Endothelial cell of umbilical vein (primary cell): ENCODE measurements at regions not wholly inside any gene's neighbourhood (a gene's known extent, or its start where the extent isn't known, plus 50 kb on each side); places are given as distances from the start of the nearest gene placed in this dataset.

Experiments used
- BruUV-seq: library from RNA; stranded (reverse); fragments of 400-500 nt; replicated peaks from 2 replicates; lab custom pipeline; 2021; lab: Mats Ljungman, UMichigan
- CTCF ChIA-PET: fragments of 300-600, 350-600 bp; sonication (Branson Sonifier 250); formaldehyde crosslinking; loops from one replicate; lab custom pipeline; 2021; ENCODE audit warnings: antibody characterized with exemption, inconsistent platforms; lab: Charles Lee
- POLR2A ChIA-PET: fragments of 300-600, 350-600 bp; sonication (Branson Sonifier 250); formaldehyde crosslinking; loops from one replicate; lab custom pipeline; 2021; ENCODE audit warnings: antibody characterized with exemption, inconsistent platforms; lab: Charles Lee
- DNase-seq: peaks from one replicate; pipeline ENCODE4 v3.0.0-alpha.2; 2011; ENCODE audit warnings: low read depth, low spot score
- FAIRE-seq: peaks from 2 replicates; lab custom pipeline; 2011; peaks lifted over from hg19 to GRCh38; lab: Jason Lieb, UNC
- H2AFZ ChIP-seq: 2 replicates; pipeline ENCODE4 v1.6.0; 2012; ENCODE audit warnings: low read depth, low read length, control low read depth, inconsistent platforms
- H3K27ac ChIP-seq: 2 replicates; pipeline ENCODE4 v1.5.1; 2011; ENCODE audit warnings: low read depth, mild to moderate bottlenecking, control low read depth, low read length, moderate library complexity; ENCODE audit not compliant: insufficient read depth
- H3K27me3 ChIP-seq, 2 experiments: 2 replicates each; pipeline versions ENCODE4 v1.6.0 to v1.6.1; 2011; ENCODE audit warnings: low read length in 2 of 2, mixed read lengths in 1 of 2; ENCODE audit not compliant: control insufficient read depth in 2 of 2, insufficient read depth in 2 of 2
- H3K36me3 ChIP-seq, 2 experiments: 2 replicates in 1 of 2; 3 replicates in 1 of 2; pipeline ENCODE4 v1.5.1; 2011; ENCODE audit warnings: low read length in 2 of 2, mild to moderate bottlenecking in 1 of 2, moderate library complexity in 1 of 2; ENCODE audit not compliant: control insufficient read depth in 2 of 2, insufficient read depth in 2 of 2; ENCODE audit errors: extremely low read depth in 1 of 2
- H3K4me1 ChIP-seq: 3 replicates; pipeline ENCODE4 v1.5.1; 2011; ENCODE audit warnings: mild to moderate bottlenecking, low read length; ENCODE audit not compliant: control insufficient read depth, insufficient read depth; ENCODE audit errors: extremely low read depth
- H3K4me2 ChIP-seq: 2 replicates; pipeline ENCODE4 v1.6.1; 2011; ENCODE audit warnings: low read length, control low read depth, mixed read lengths; ENCODE audit not compliant: insufficient read depth
- H3K4me3 ChIP-seq, 3 experiments: fragments of 200-600 bp in 1 of 3; sonication (generic), shearing (Covaris generic) in 1 of 3; replicated peaks in 1 of 3; 2 replicates each; pipeline ENCODE4 v1.5.1; 2011 to 2016; ENCODE audit warnings: control low read depth in 3 of 3, low read length in 3 of 3, mild to moderate bottlenecking in 2 of 3, inconsistent platforms in 1 of 3, low read depth in 1 of 3, moderate library complexity in 1 of 3; ENCODE audit not compliant: insufficient read depth in 1 of 3
- H3K79me2 ChIP-seq: 2 replicates; pipeline ENCODE4 v1.6.0; 2012; ENCODE audit warnings: low read length, inconsistent platforms; ENCODE audit not compliant: control insufficient read depth, insufficient read depth
- H3K9ac ChIP-seq: replicated peaks from 2 replicates; pipeline ENCODE3; 2011; ENCODE audit warnings: low read length, control low read depth; ENCODE audit not compliant: insufficient read depth; ENCODE audit errors: extremely low read depth
- H3K9me1 ChIP-seq: replicated peaks from 3 replicates; pipeline ENCODE4 v1.6.0; 2011; ENCODE audit warnings: mild to moderate bottlenecking, low read length; ENCODE audit not compliant: control insufficient read depth, insufficient read depth; ENCODE audit errors: extremely low read depth
- H3K9me3 ChIP-seq: replicated peaks from 2 replicates; pipeline ENCODE4 v1.5.1; 2012; ENCODE audit warnings: low read length, inconsistent platforms; ENCODE audit not compliant: control insufficient read depth, insufficient read depth
- H4K20me1 ChIP-seq: replicated peaks from 2 replicates; pipeline ENCODE3; 2011; ENCODE audit warnings: mild to moderate bottlenecking, low read length; ENCODE audit not compliant: control insufficient read depth, insufficient read depth; ENCODE audit errors: extremely low read depth
- CTCF ChIP-seq, 2 donors: IDR thresholded peaks; 1 replicate in 1 of 2; 2 replicates in 1 of 2; pipeline ENCODE4 v1.5.1; 2011; ENCODE audit warnings: low read length in 2 of 2, mild to moderate bottlenecking in 2 of 2, moderate library complexity in 2 of 2, control low read depth in 1 of 2, inconsistent platforms in 1 of 2, low read depth in 1 of 2; ENCODE audit not compliant: insufficient read depth in 1 of 2; ENCODE audit errors: extremely low read depth in 1 of 2
- EZH2 ChIP-seq: IDR thresholded peaks from 2 replicates; pipeline ENCODE4 v1.6.1; 2012; ENCODE audit warnings: borderline replicate concordance, low read depth, mild to moderate bottlenecking, moderate library complexity, low read length, inconsistent platforms; ENCODE audit not compliant: severe bottlenecking
- FOS ChIP-seq: IDR thresholded peaks from 2 replicates; pipeline ENCODE4 v1.6.1; 2011; ENCODE audit warnings: mild to moderate bottlenecking, low read length, moderate library complexity, borderline replicate concordance; ENCODE audit not compliant: insufficient read depth
- GATA2 ChIP-seq: IDR thresholded peaks from 2 replicates; pipeline ENCODE4 v1.7.0; 2011; ENCODE audit warnings: low read depth, mild to moderate bottlenecking, moderate library complexity, mixed read lengths, low read length; ENCODE audit not compliant: insufficient read length, insufficient read depth
- JUN ChIP-seq: IDR thresholded peaks from 2 replicates; pipeline ENCODE4 v1.6.1; 2011; ENCODE audit warnings: borderline replicate concordance, low read depth; ENCODE audit not compliant: insufficient read length, insufficient read depth
- MAX ChIP-seq: IDR thresholded peaks from 2 replicates; pipeline ENCODE4 v1.6.1; 2011; ENCODE audit not compliant: insufficient read depth, insufficient read length
- MYC ChIP-seq: IDR thresholded peaks from one replicate; pipeline ENCODE4 v1.6.1; 2011; ENCODE audit warnings: mild to moderate bottlenecking, low read depth, low read length
- POLR2A ChIP-seq: IDR thresholded peaks from 2 replicates; pipeline ENCODE4 v1.6.1; 2012; ENCODE audit warnings: low read depth, mild to moderate bottlenecking, control low read depth, low read length
- POLR2AphosphoS5 ChIP-seq: IDR thresholded peaks from 2 replicates; pipeline ENCODE4 v1.6.1; 2012; ENCODE audit warnings: low read depth, mild to moderate bottlenecking, control low read depth, low read length, moderate library complexity; ENCODE audit not compliant: insufficient read depth
- dilution Hi-C: fragments of 300-500 bp; cut with MboI; formaldehyde crosslinking; loops from one replicate; pipeline ENCODE4 v1.15.0; 2019; ENCODE audit warnings: low sequenced_read_pairs; ENCODE audit not compliant: extremely low pct_ligation_motif_present
- intact Hi-C: fragments of 100-400 bp; cut with micrococcal nuclease; formaldehyde crosslinking; loops from one replicate; pipeline ENCODE4 v1.10.0; 2022

GRCh38 chr2:133878326-133878725 is 310.1 kb upstream of the NCKAP5 start:
- TF ChIP-seq GATA2 (no peak), CTCF (IDR thresholded peaks at IDR 0.05; ENCODE audit: extremely low read depth in 1 of 2, insufficient read depth in 1 of 2, low read depth in 1 of 2, low read length in 2 of 2) (no peak), FOS (no peak), JUN (no peak), MYC (no peak), POLR2AphosphoS5 (no peak), EZH2 (no peak), MAX (no peak), POLR2A (no peak)
- no peaks in the 10 kb centered on the region for H3K36me3 ChIP-seq
- no peaks in the 10 kb centered on the region for H3K79me2 ChIP-seq
- no peak for FAIRE-seq
- CTCF ChIA-PET: no interaction called here
- DNase-seq: no peak
- no peak overlapping the region for H3K4me3 ChIP-seq
- H4K20me1 ChIP-seq: no peaks in the 10 kb centered on the region
- no peak overlapping the region for H3K4me2 ChIP-seq
- POLR2A ChIA-PET: no interaction called here
- H3K27ac ChIP-seq: no peak overlapping the region
- peaks cover 15 to 22% of the 10 kb centered on the region in 2 experiments for H3K27me3 ChIP-seq
- BruUV-seq: no TSS peak
- H3K9me1 ChIP-seq: no peaks in the 10 kb centered on the region
- no peak overlapping the region for H3K9ac ChIP-seq
- intact Hi-C loops: no loop called here
- no peak overlapping the region for H2AFZ ChIP-seq
- dilution Hi-C loops: no loop called here
- H3K9me3 ChIP-seq: no peaks in the 10 kb centered on the region
- no peaks in the 10 kb centered on the region for H3K4me1 ChIP-seq
